Suppressor macrophage treated with lipopolysaccharide for 4 hours (primary cell): ENCODE measurements at regions not wholly inside any gene's neighbourhood (a gene's known extent, or its start where the extent isn't known, plus 50 kb on each side); places are given as distances from the start of the nearest gene placed in this dataset.
"Not testable (repeated sequence)": the region's sequence is repeated elsewhere in the genome, so short reads cannot be mapped to it uniquely, and the experiment has no call there.

Experiments used
- DNase-seq: peaks from one replicate; pipeline ENCODE4 v3.0.0-alpha.2; 2020

- DNase-seq: no peak
These were observed 155.0 kb upstream of the SRD5A2 start for GRCh38 chr2:31735716-31736115.

- DNase-seq: peak; percentile 2
These were observed 148.8 kb upstream of the SRD5A2 start for GRCh38 chr2:31729442-31730092.

- no peak for DNase-seq
These were observed 148.3 kb upstream of the SRD5A2 start for GRCh38 chr2:31729065-31729439.

- DNase-seq: no peak
These were observed 147.8 kb upstream of the SRD5A2 start for GRCh38 chr2:31728406-31729064.

- no peak for DNase-seq
These were observed 145.7 kb upstream of the SRD5A2 start for GRCh38 chr2:31726457-31726856.

- DNase-seq: no peak
These were observed 144.7 kb upstream of the SRD5A2 start for GRCh38 chr2:31725444-31725843.

GRCh38 chr2:31711737-31712136 lies 131.0 kb upstream of the SRD5A2 start:
- no peak for DNase-seq

GRCh38 chr2:31710121-31710520 lies 129.4 kb upstream of the SRD5A2 start:
- DNase-seq: no peak

GRCh38 chr2:31707992-31708391 lies 127.3 kb upstream of the SRD5A2 start:
- no peak for DNase-seq

- no peak for DNase-seq
These were observed 123.9 kb upstream of the SRD5A2 start for GRCh38 chr2:31704561-31705212.

- DNase-seq: no peak
These were observed 122.5 kb upstream of the SRD5A2 start for GRCh38 chr2:31703253-31703652.

- DNase-seq: no peak
These were observed 118.0 kb upstream of the SRD5A2 start for GRCh38 chr2:31698722-31699121.

GRCh38 chr2:31696068-31696467 lies 115.3 kb upstream of the SRD5A2 start:
- no peak for DNase-seq

GRCh38 chr2:31694444-31694843 lies 113.7 kb upstream of the SRD5A2 start:
- DNase-seq: peak; percentile 2

- peak; percentile 8 for DNase-seq
These were observed 113.1 kb upstream of the SRD5A2 start for GRCh38 chr2:31693882-31694281.

GRCh38 chr2:31688282-31688681 lies 107.5 kb upstream of the SRD5A2 start:
- peak; percentile 32 for DNase-seq

GRCh38 chr2:31683506-31683905 lies 102.8 kb upstream of the SRD5A2 start:
- DNase-seq: not testable (repeated sequence)

GRCh38 chr2:31675485-31675901 lies 94.8 kb upstream of the SRD5A2 start:
- DNase-seq: no peak

GRCh38 chr2:31674446-31674845 lies 93.7 kb upstream of the SRD5A2 start:
- DNase-seq: no peak

GRCh38 chr2:31666878-31667277 lies 86.1 kb upstream of the SRD5A2 start:
- DNase-seq: no peak

- no peak for DNase-seq
These were observed 84.4 kb upstream of the SRD5A2 start for GRCh38 chr2:31664949-31665724.

GRCh38 chr2:31660812-31661335 lies 80.1 kb upstream of the SRD5A2 start:
- no peak for DNase-seq

GRCh38 chr2:31660165-31660564 lies 79.4 kb upstream of the SRD5A2 start:
- DNase-seq: no peak
